Activated CD4-positive, alpha-beta T cell treated with anti-CD3 and anti-CD28 coated beads, Interleukin-2, amount 50 U/mL, for 48 hours (primary cell): ENCODE measurements at regions not wholly inside any gene's neighbourhood (a gene's known extent, or its start where the extent isn't known, plus 50 kb on each side); places are given as distances from the start of the nearest gene placed in this dataset.
A peak's percentile ranks its signal among the peaks of the same experiment; 100 is the strongest.

Experiments
- DNase-seq, 2 experiments: peaks; one replicate each; pipeline ENCODE4 v3.0.0-alpha.2; 2020

GRCh38 chr6:85126485-85127167 lies 323.3 kb upstream of the NT5E start:
- peak; percentile 1 to 5 for DNase-seq

- DNase-seq, result no peak
These were observed 324.4 kb upstream of the NT5E start for GRCh38 chr6:85125526-85125925.

- no peak for DNase-seq
These were observed 325.2 kb upstream of the NT5E start for GRCh38 chr6:85124472-85125354.

- no peak for DNase-seq
These were observed 328.7 kb upstream of the NT5E start for GRCh38 chr6:85121158-85121557.

- no peak for DNase-seq
These were observed 331.1 kb upstream of the NT5E start for GRCh38 chr6:85118652-85119235.

- DNase-seq, result no peak
These were observed 331.6 kb upstream of the NT5E start for GRCh38 chr6:85118233-85118632.

GRCh38 chr6:85116475-85116874 lies 333.4 kb upstream of the NT5E start:
- DNase-seq, result no peak

GRCh38 chr6:85115876-85116275 lies 334.0 kb upstream of the NT5E start:
- no peak for DNase-seq

GRCh38 chr6:85115376-85115775 lies 334.5 kb upstream of the NT5E start:
- no peak for DNase-seq

GRCh38 chr6:85114581-85114935 lies 335.3 kb upstream of the NT5E start:
- no peak for DNase-seq

GRCh38 chr6:85113934-85114580 lies 335.8 kb upstream of the NT5E start:
- DNase-seq, result no peak

- DNase-seq, result no peak
These were observed 337.3 kb upstream of the NT5E start for GRCh38 chr6:85112540-85112939.

- no peak for DNase-seq
These were observed 338.3 kb upstream of the NT5E start for GRCh38 chr6:85111481-85112011.

- DNase-seq, result no peak
These were observed 338.9 kb upstream of the NT5E start for GRCh38 chr6:85110943-85111342.

- DNase-seq, result no peak
These were observed 342.2 kb upstream of the NT5E start for GRCh38 chr6:85107701-85108100.

GRCh38 chr6:85096976-85097375 lies 332.6 kb upstream of the TBX18 start:
- DNase-seq, result no peak

GRCh38 chr6:85092226-85092625 lies 327.8 kb upstream of the TBX18 start:
- DNase-seq, result no peak

GRCh38 chr6:85089255-85089654 lies 324.9 kb upstream of the TBX18 start:
- no peak for DNase-seq

GRCh38 chr6:85085875-85086274 lies 321.5 kb upstream of the TBX18 start:
- DNase-seq, result no peak

GRCh38 chr6:85081102-85081501 lies 316.7 kb upstream of the TBX18 start:
- DNase-seq, result no peak

GRCh38 chr6:85079761-85080160 lies 315.4 kb upstream of the TBX18 start:
- DNase-seq, result no peak

- DNase-seq, result no peak
These were observed 313.7 kb upstream of the TBX18 start for GRCh38 chr6:85078058-85078457.

GRCh38 chr6:85077098-85077497 lies 312.7 kb upstream of the TBX18 start:
- DNase-seq, result no peak
